ENCODE measurements at regions not wholly inside any gene's neighbourhood (a gene's known extent, or its start where the extent isn't known, plus 50 kb on each side); places are given as distances from the start of the nearest gene placed in this dataset.

DNA sequence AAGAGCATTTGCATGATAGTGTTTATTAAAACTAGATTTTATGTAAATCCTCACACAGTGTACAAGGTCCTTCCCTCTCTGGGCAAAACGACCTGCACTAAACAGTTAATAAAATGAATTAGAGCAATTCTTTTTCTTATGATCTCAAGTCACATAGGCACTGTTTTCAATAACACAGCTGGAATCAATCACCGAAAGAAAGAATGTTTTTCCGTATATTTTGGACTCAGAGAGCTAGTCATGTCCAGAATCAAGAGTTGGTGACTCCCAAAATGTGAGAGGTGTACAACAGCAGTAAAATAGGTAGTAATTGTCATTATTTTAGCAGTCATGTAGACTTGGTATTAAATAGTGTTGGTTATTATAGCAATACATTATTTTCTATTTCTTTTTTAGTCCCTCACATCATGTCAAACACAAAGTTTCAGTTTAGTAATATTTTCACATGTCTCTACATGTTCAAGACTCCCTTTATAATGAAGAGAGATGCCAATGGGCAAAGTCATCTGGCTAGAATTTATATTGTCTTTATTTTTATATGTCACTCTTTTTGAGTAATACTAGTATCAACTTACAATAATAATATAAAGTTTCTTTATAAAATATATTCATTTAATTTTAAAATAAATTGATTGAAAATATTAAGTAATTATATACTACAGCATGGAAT is 448.6 kb upstream of the CDIN1 start:
- Histone ChIP-seq H3K4me3 (replicated peaks in 1 of 3; ENCODE audit: insufficient read depth in 1 of 3, low read depth in 2 of 3, low read length in 3 of 3) (no peak overlapping the region), H3K9ac (ENCODE audit: insufficient read depth, low read depth, low read length) (no peak overlapping the region), H3K36me3 (replicated peaks in 1 of 2; ENCODE audit: control insufficient read depth in 1 of 2, insufficient read depth in 2 of 2, low read length in 2 of 2) (no peaks in the 10 kb centered on the region), H2AFZ (ENCODE audit: low read length) (no peak overlapping the region), H3K9me3 (ENCODE audit: low read length) (no peaks in the 10 kb centered on the region), H3K79me2 (ENCODE audit: insufficient read depth, low read length) (no peaks in the 10 kb centered on the region), H3K27ac (ENCODE audit: extremely low read length, insufficient read depth, low read length) (no peak overlapping the region), H3K4me2 (ENCODE audit: low read depth, low read length) (no peak overlapping the region), H3K27me3 (ENCODE audit: control insufficient read depth in 1 of 2, insufficient read depth in 2 of 2, low read length in 2 of 2) (no peaks in the 10 kb centered on the region), H4K20me1 (ENCODE audit: insufficient read depth, low read length) (no peaks in the 10 kb centered on the region), H3K4me1 (ENCODE audit: insufficient read depth, low read length) (no peaks in the 10 kb centered on the region)
- ATAC-seq (no peak), FAIRE-seq (no peak), DNase-seq (ENCODE audit: low spot score) (no peak)
- in situ Hi-C loops (cut with HindIII; ENCODE audit: extremely low pct_ligation_motif_present, low pct_unique_long_range_greater_than_20kb) (no loop called here), intact Hi-C loops (cut with micrococcal nuclease; ENCODE audit: unreplicated experiment) (no loop called here)
- 1% methylated on average over 3 of the region's 3 CpGs for WGBS (ENCODE audit: low lambda C conversion rate)
- CTCF ChIA-PET (ENCODE audit: low intra/inter-chr PET ratio, low total read pairs) = no interaction called here
- POLR2A ChIA-PET = no interaction called here
- BruUV-seq (replicated peaks) = no TSS peak
- TF ChIP-seq IRX3 (CRISPR knock-in tag; IDR thresholded peaks at IDR 0.05; ENCODE audit: borderline replicate concordance, low read depth) = no peak
- TF ChIP-seq PPARG (CRISPR knock-in tag; conservative IDR thresholded peaks at IDR 0.05) = no peak
- no peak for TF ChIP-seq HNRNPK (IDR thresholded peaks at IDR 0.05; ENCODE audit: low read depth, low read length, poor library complexity, severe bottlenecking)
- no peak for TF ChIP-seq RXRA (CRISPR knock-in tag; IDR thresholded peaks at IDR 0.05)
- TF ChIP-seq KDM2A (CRISPR knock-in tag; IDR thresholded peaks at IDR 0.05; ENCODE audit: borderline replicate concordance, low read depth) = no peak
- TF ChIP-seq ETV6 (CRISPR knock-in tag; conservative IDR thresholded peaks at IDR 0.05) = no peak
- TF ChIP-seq, protein P1, sequence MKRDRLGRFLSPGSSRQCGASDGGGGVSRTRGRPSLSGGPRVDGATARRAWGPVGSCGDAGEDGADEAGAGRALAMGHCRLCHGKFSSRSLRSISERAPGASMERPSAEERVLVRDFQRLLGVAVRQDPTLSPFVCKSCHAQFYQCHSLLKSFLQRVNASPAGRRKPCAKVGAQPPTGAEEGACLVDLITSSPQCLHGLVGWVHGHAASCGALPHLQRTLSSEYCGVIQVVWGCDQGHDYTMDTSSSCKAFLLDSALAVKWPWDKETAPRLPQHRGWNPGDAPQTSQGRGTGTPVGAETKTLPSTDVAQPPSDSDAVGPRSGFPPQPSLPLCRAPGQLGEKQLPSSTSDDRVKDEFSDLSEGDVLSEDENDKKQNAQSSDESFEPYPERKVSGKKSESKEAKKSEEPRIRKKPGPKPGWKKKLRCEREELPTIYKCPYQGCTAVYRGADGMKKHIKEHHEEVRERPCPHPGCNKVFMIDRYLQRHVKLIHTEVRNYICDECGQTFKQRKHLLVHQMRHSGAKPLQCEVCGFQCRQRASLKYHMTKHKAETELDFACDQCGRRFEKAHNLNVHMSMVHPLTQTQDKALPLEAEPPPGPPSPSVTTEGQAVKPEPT (CRISPR knock-in tag; IDR thresholded peaks at IDR 0.05; ENCODE audit: low read depth) = no peak
- no peak for TF ChIP-seq ZBTB44 (CRISPR knock-in tag; IDR thresholded peaks at IDR 0.05)
- no peak for TF ChIP-seq CBX2 (IDR thresholded peaks at IDR 0.05; ENCODE audit: low read depth, low read length)
- TF ChIP-seq CBX2 (CRISPR knock-in tag; IDR thresholded peaks at IDR 0.05; ENCODE audit: low read depth) = no peak
- no peak for TF ChIP-seq ZNF30 (CRISPR knock-in tag; IDR thresholded peaks at IDR 0.05)
- no peak for TF ChIP-seq BRCA1 (CRISPR knock-in tag; IDR thresholded peaks at IDR 0.05)
- no peak for TF ChIP-seq GATAD1 (CRISPR knock-in tag; IDR thresholded peaks at IDR 0.05)
- TF ChIP-seq SATB2 (CRISPR knock-in tag; IDR thresholded peaks at IDR 0.05) = no peak

All from HepG2 (cell line).